GM13977 (cell line): ENCODE measurements at regions not wholly inside any gene's neighbourhood (a gene's known extent, or its start where the extent isn't known, plus 50 kb on each side); places are given as distances from the start of the nearest gene placed in this dataset.

Experiments
- DNase-seq: peaks from one replicate; pipeline ENCODE4 v3.0.0; 2012; ENCODE audit warnings: low spot score
- in situ Hi-C: fragments of 300-500 bp; cut with MboI; formaldehyde crosslinking; loops from one replicate; pipeline ENCODE4 v1.12.0; 2022; ENCODE audit warnings: low sequenced_read_pairs, low pct_unique_long_range_greater_than_20kb, mixed read lengths, inconsistent platforms; ENCODE audit not compliant: unreplicated experiment
- TF ChIP-seq, protein P1 (sequence below): IDR thresholded peaks from 2 replicates; pipeline ENCODE4 v1.5.1; 2012; ENCODE audit warnings: mild to moderate bottlenecking, control low read depth; ENCODE audit not compliant: insufficient read depth; ENCODE audit errors: extremely low read depth, missing control alignments

DNA sequence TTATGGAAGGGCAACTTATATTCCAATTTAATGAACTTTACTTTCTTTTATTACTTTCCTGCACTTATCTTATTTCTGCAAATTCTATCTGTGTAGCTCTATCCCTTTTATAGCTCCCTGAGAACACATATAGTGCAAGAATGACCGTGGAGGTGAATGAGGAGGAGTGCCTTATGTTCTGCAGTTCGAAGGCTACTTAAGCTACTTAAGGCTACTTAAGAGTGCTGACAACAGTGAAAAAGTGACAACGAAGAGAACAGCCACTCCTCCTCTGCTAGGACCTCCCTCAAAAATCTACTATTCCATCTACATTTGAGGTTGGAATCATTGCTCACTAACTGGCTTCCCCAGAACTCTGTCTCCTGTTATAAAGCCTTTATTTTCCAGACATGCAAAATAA lies 1365.7 kb upstream of the C9orf72 start:
- TF ChIP-seq, protein P1, sequence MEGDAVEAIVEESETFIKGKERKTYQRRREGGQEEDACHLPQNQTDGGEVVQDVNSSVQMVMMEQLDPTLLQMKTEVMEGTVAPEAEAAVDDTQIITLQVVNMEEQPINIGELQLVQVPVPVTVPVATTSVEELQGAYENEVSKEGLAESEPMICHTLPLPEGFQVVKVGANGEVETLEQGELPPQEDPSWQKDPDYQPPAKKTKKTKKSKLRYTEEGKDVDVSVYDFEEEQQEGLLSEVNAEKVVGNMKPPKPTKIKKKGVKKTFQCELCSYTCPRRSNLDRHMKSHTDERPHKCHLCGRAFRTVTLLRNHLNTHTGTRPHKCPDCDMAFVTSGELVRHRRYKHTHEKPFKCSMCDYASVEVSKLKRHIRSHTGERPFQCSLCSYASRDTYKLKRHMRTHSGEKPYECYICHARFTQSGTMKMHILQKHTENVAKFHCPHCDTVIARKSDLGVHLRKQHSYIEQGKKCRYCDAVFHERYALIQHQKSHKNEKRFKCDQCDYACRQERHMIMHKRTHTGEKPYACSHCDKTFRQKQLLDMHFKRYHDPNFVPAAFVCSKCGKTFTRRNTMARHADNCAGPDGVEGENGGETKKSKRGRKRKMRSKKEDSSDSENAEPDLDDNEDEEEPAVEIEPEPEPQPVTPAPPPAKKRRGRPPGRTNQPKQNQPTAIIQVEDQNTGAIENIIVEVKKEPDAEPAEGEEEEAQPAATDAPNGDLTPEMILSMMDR, result no peak
- in situ Hi-C loops, result no loop called here

DNA sequence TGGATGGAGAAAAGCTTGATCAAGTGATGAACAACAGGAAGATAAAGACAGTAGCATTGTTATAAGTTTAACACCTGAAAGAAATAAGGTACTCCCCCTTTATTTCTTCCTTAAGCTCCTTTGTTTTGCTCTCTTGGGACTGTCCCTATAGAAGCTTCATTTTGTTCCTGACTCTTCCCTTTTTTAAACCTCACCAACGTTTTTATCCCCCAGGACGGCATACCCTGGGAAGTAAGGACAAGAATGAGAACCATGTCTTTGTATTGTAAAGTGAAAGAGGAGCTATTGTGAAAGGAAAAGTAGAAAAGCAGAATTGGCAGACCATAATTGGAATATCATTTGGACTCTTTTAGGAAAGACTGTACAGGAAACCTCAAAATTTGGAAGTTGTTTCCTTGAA lies 1368.6 kb upstream of the C9orf72 start:
- DNase-seq, result no peak
- in situ Hi-C loops, result no loop called here
- TF ChIP-seq, protein P1, result no peak

More for the DNA sequence above, 1365.7 kb upstream of the C9orf72 start:
- no peak for DNase-seq

DNA sequence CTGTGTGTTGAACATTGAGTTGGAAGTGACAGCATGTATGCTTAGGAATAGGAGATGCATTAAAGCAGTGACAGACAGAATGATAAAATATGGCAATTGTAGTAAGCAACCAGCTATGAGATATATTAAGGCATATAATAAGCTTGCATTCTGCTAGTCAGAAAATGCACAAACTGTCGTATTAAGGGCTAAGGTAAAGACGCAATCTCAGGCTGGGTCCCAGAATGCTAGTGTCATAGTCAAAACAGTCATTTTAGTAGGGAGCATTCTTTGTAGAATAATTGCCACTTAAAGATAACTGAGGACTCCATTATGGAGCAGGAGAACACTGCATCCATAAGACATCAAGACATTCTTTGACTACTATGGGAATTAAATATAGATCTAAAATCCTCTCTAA lies 1369.7 kb upstream of the C9orf72 start:
- in situ Hi-C loops, result no loop called here
- TF ChIP-seq, protein P1, result no peak
- DNase-seq, result no peak

DNA sequence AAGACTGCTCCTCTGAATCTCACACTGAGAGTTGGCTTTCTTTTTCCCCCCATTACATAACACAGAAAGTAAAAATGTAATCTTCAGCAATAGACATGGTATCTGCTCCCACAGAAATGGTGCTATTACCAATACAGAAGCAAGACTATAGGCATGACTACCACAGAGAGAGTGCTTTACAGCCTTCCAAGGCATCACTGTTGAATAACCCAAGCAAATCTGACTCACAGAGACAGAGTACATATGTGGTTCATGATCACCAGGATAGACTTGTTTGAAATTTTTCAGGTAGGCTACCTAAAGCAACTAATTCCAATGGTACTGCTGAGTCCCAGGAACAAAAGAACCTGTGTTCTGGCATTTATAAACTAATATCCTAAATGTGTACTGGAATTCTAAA lies 1373.4 kb upstream of the C9orf72 start:
- no peak for DNase-seq
- in situ Hi-C loops, result no loop called here
- TF ChIP-seq, protein P1, result no peak

DNA sequence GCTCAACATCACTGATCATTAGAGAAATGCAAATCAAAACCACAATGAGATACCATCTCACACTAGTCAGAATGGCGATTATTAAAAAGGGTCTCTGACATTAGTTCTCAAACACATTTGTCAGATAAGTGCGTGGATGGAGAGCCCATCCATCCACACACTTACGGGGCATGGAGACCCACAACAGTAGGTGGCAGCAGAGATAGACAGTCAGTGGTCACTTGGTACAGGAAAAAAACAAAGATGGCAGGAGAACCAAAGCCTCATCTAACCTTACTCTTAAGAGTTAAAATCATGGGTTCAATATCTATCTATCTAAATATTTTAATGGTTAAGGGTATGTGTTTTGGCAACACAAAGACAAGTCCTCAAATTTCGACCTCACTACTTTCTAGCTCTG lies 1378.7 kb upstream of the C9orf72 start:
- in situ Hi-C loops, result no loop called here
- TF ChIP-seq, protein P1, result peak; percentile 35
- no peak for DNase-seq

DNA sequence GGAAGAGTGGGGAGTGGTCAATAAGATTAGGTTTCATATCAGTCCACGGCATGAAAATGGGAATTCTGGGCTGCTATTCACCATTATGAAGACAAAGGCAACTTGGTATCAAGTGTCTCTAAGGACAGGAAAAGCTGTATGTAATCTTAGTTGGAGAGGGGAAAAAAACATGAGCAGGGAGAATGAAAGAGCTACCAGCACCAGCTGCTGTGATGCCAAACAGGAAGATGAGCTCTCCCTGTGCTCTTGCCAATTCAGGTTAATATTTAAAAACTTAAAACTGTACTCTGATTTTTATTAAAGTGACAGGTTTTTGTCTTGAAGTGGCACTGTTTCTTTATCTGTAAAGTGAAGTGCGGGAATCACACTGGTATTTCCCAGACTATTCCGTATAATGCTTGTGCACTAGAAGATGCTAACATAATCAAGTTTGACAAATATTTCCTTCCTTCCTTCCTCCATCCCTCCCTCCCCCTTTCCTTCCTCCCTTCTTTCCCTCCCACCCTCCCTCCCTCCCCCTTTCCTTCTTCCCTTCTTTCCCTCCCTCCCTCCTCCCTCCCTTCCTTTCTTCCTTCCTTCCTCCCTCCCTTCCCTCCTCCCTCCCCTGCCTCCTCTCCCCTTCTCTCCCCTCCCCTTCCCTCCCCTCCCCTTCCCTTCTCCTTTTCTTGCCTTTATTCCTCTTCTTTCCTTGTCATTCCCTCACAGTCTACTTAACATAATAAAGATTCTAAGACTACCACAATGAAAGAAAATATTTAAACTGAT lies 1383.0 kb upstream of the C9orf72 start:
- in situ Hi-C loops, result no loop called here
- TF ChIP-seq, protein P1, result no peak
- no peak for DNase-seq
